Neutrophil (primary cell): ENCODE measurements at regions not wholly inside any gene's neighbourhood (a gene's known extent, or its start where the extent isn't known, plus 50 kb on each side); places are given as distances from the start of the nearest gene placed in this dataset.

Experiments used
- H3K27ac ChIP-seq: fragments of 200-600 bp; sonication (generic); 2 replicates; pipeline ENCODE4 v1.5.1; 2016; ENCODE audit warnings: mild to moderate bottlenecking, moderate library complexity
- H3K27me3 ChIP-seq: fragments of 200-600 bp; sonication (generic); 2 replicates; pipeline ENCODE4 v1.6.0; 2016; ENCODE audit warnings: mild to moderate bottlenecking
- H3K36me3 ChIP-seq: fragments of 200-600 bp; sonication (generic); 2 replicates; pipeline ENCODE4 v1.5.1; 2017
- H3K4me1 ChIP-seq, 2 experiments: fragments of 200-600 bp in 1 of 2; sonication (generic) in 1 of 2; 1 replicate in 1 of 2; 2 replicates in 1 of 2; pipeline versions ENCODE4 v1.5.1 to v1.6.1; 2013 to 2016; ENCODE audit warnings: low read depth in 1 of 2, low read length in 1 of 2, mild to moderate bottlenecking in 1 of 2, moderate library complexity in 1 of 2; ENCODE audit not compliant: control insufficient read depth in 1 of 2, insufficient read depth in 1 of 2
- H3K4me3 ChIP-seq, 2 experiments: fragments of 200-600 bp in 1 of 2; sonication (generic) in 1 of 2; 1 replicate in 1 of 2; 2 replicates in 1 of 2; pipeline ENCODE4 v1.5.1; 2013 to 2016; ENCODE audit warnings: low read depth in 1 of 2, low read length in 1 of 2, mild to moderate bottlenecking in 1 of 2, moderate library complexity in 1 of 2
- H3K9me3 ChIP-seq: fragments of 200-600 bp; sonication (generic); 2 replicates; pipeline ENCODE4 v1.5.1; 2016
- CTCF ChIP-seq: fragments of 200-600 bp; sonication (generic); IDR thresholded peaks from 2 replicates; pipeline ENCODE4 v1.5.1; 2016; ENCODE audit warnings: antibody characterized with exemption

DNA sequence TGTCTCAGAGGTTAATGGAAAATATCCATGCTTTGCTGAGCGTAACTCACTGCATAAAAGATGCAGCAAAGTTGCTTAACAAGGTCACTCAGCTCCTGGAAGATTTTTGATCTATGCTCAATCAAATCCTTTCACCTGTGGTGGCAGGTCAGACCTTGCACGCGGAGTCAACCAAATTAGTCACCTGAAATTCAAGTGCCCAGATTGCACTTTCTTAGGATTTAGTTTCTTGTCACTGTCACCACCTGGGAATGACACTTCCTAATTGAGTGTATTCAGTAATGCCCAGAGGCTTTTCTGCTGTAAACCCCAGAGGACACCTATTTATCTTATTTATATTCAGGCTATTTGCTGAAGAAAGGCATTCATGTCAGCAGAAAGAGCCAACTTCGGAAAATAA is 215.8 kb upstream of the SMIM31 start:
- Histone ChIP-seq H3K9me3 (no peaks in the 10 kb centered on the region), H3K4me1 (no peaks in the 10 kb centered on the region), H3K27me3 (no peaks in the 10 kb centered on the region), H3K36me3 (no peaks in the 10 kb centered on the region), H3K4me3 (no peak overlapping the region), H3K27ac (no peak overlapping the region)
- no peak for TF ChIP-seq CTCF

DNA sequence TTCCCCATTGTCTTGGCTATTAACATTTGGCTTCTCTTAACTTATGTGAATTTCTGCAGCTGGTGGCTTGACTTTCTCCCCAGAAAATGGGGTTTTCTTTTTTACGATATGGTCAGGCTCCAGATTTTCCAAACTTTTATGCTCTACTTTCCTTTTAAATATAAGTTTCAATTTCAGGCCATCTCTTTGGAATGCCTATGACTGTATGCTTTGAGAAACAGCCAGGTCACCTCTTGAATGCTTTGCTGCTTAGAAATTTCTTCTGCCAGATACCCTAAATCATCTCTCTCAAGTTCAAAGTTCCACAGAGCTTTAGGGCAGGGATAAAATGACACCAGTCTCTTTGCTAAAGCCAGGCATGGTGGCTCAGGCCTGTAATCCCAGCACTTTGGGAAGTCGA is 212.9 kb upstream of the SMIM31 start:
- H3K4me3 ChIP-seq, result no peak overlapping the region
- TF ChIP-seq CTCF, result no peak
- no peaks in the 10 kb centered on the region for H3K4me1 ChIP-seq
- H3K36me3 ChIP-seq, result no peaks in the 10 kb centered on the region
- no peaks in the 10 kb centered on the region for H3K9me3 ChIP-seq
- H3K27ac ChIP-seq, result no peak overlapping the region
- H3K27me3 ChIP-seq, result no peaks in the 10 kb centered on the region

GRCh38 chr4:164542431-164542830 is 211.5 kb upstream of the SMIM31 start:
- Histone ChIP-seq H3K4me1 (no peaks in the 10 kb centered on the region), H3K4me3 (no peak overlapping the region), H3K36me3 (no peaks in the 10 kb centered on the region), H3K27ac (no peak overlapping the region), H3K9me3 (no peaks in the 10 kb centered on the region), H3K27me3 (no peaks in the 10 kb centered on the region)
- no peak for TF ChIP-seq CTCF

- Histone ChIP-seq H3K4me3 (no peak overlapping the region), H3K27me3 (no peaks in the 10 kb centered on the region), H3K9me3 (no peaks in the 10 kb centered on the region), H3K4me1 (no peaks in the 10 kb centered on the region), H3K36me3 (no peaks in the 10 kb centered on the region), H3K27ac (no peak overlapping the region)
- no peak for TF ChIP-seq CTCF
Observed at GRCh38 chr4:164550989-164551712, 202.8 kb upstream of the SMIM31 start.

- no peak overlapping the region for H3K4me3 ChIP-seq
- no peaks in the 10 kb centered on the region for H3K9me3 ChIP-seq
- no peaks in the 10 kb centered on the region for H3K4me1 ChIP-seq
- no peaks in the 10 kb centered on the region for H3K36me3 ChIP-seq
- H3K27ac ChIP-seq, result no peak overlapping the region
- H3K27me3 ChIP-seq, result no peaks in the 10 kb centered on the region
- no peak for TF ChIP-seq CTCF
Observed at GRCh38 chr4:164551713-164552040, 202.3 kb upstream of the SMIM31 start.
